Hepatocyte (in vitro differentiated cells): ENCODE measurements at regions not wholly inside any gene's neighbourhood (a gene's known extent, or its start where the extent isn't known, plus 50 kb on each side); places are given as distances from the start of the nearest gene placed in this dataset.

Experiments used
- DNase-seq: peaks from one replicate; pipeline ENCODE4 v3.0.0-alpha.2; 2016; ENCODE audit warnings: low spot score
- H2AFZ ChIP-seq: fragments of 200-600 bp; sonication (generic); 2 replicates; pipeline ENCODE4 v1.6.0; 2016; ENCODE audit warnings: antibody characterized with exemption, mild to moderate bottlenecking
- H3K27ac ChIP-seq: fragments of 200-600 bp; sonication (generic); 2 replicates; pipeline ENCODE4 v1.5.1; 2016; ENCODE audit warnings: mild to moderate bottlenecking
- H3K27me3 ChIP-seq: fragments of 200-600 bp; sonication (generic); 2 replicates; pipeline ENCODE4 v1.6.1; 2016
- H3K36me3 ChIP-seq: fragments of 200-600 bp; sonication (generic); replicated peaks from 2 replicates; pipeline ENCODE4 v1.5.1; 2016; ENCODE audit warnings: low read depth; ENCODE audit not compliant: insufficient read depth
- H3K4me1 ChIP-seq: fragments of 200-600 bp; sonication (generic); 2 replicates; pipeline ENCODE4 v1.5.1; 2016; ENCODE audit warnings: mild to moderate bottlenecking, moderate library complexity; ENCODE audit not compliant: insufficient read depth
- H3K4me2 ChIP-seq: fragments of 200-600 bp; sonication (generic); 2 replicates; pipeline ENCODE4 v1.6.0; 2016
- H3K4me3 ChIP-seq: fragments of 200-600 bp; sonication (generic); 2 replicates; pipeline ENCODE4 v1.5.1; 2016; ENCODE audit warnings: mild to moderate bottlenecking
- H3K79me2 ChIP-seq: fragments of 200-600 bp; sonication (generic); 2 replicates; pipeline ENCODE4 v1.6.0; 2017; ENCODE audit warnings: mild to moderate bottlenecking
- H3K9me2 ChIP-seq: fragments of 200-600 bp; sonication (generic); replicated peaks from 2 replicates; pipeline ENCODE4 v1.6.0; 2017; ENCODE audit warnings: mild to moderate bottlenecking; ENCODE audit not compliant: insufficient read depth
- H3K9me3 ChIP-seq: fragments of 200-600 bp; sonication (generic); 2 replicates; pipeline ENCODE4 v1.5.1; 2016; ENCODE audit warnings: low read depth, mild to moderate bottlenecking
- H4K20me1 ChIP-seq: fragments of 200-600 bp; sonication (generic); 2 replicates; pipeline ENCODE4 v1.6.0; 2016; ENCODE audit warnings: mild to moderate bottlenecking; ENCODE audit not compliant: insufficient read depth, poor library complexity, severe bottlenecking
- CTCF ChIP-seq: fragments of 200-600 bp; sonication (generic); IDR thresholded peaks from 2 replicates; pipeline ENCODE4 v1.5.1; 2016; ENCODE audit warnings: antibody characterized with exemption, mild to moderate bottlenecking; ENCODE audit not compliant: poor library complexity
- EZH2 ChIP-seq: fragments of 200-600 bp; sonication (generic); IDR thresholded peaks from 2 replicates; pipeline ENCODE4 v1.6.1; 2016; ENCODE audit warnings: antibody characterized with exemption, mild to moderate bottlenecking, borderline replicate concordance
- EZH2phosphoT487 ChIP-seq: fragments of 200-600 bp; sonication (generic); IDR thresholded peaks from one replicate; pipeline ENCODE4 v1.6.1; 2018; ENCODE audit warnings: antibody characterized with exemption, mild to moderate bottlenecking, low read depth, moderate library complexity; ENCODE audit not compliant: unreplicated experiment, severe bottlenecking
- WGBS: methylation state at CpG from one replicate; pipeline ENCODE4 v1.1.6; 2016; ENCODE audit warnings: low lambda C conversion rate; ENCODE audit errors: missing lambda C conversion rate; 5-methylcytosine and 5-hydroxymethylcytosine counted together

DNA sequence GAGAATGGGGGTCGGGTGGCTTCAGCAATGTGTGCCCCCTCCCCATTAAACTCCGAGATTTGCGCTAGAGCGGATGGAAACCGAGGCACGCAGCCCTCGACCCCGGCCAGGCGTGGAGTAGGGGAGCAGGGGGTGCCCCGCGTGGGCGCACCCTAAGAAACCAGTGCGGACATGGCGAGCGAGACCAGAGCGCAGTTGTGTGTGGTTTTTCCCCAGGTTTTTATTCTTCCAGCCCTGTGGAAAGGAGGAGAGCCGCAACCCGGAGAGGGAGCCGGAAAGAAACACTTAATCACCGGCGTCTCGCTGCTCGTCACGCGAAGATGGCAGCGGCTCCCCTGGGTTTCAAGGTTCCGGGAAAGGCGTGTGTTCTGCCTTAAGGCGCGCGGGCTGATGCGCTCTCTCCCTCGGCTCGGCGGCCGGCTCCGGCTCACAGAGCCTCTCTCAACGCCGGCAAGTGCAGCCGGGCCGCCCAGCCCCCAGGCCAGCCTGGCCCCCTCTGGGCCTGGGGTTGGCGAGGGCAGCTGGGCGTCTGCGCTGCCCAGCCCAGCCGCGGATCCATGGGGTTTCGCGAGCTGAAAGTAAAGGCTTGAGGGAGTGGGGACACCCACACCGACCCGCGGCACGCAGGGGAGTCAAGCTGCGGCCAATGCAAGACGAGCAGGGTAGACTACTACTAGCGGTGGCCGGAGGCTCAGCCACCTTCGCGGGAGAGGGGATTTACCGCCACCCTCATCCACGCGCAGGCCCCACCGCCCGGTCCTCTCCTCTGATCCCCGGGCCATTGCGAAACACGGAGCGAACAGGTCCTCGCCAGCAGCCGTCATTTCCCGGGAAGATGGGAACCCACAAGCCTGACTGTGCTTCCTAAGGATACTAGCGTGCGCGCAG, 74.0 kb upstream of the BCOR start:
- H3K9me2 ChIP-seq, result no peaks in the 10 kb centered on the region
- TF ChIP-seq EZH2phosphoT487, result no peak
- TF ChIP-seq CTCF, result no peak
- no peak for TF ChIP-seq EZH2
- no peaks in the 10 kb centered on the region for H4K20me1 ChIP-seq
- H3K4me1 ChIP-seq, result peaks cover 86% of the 10 kb centered on the region
- peak overlapping the region; percentile 44 for H2AFZ ChIP-seq
- peak overlapping the region; percentile 8 for H3K4me3 ChIP-seq
- DNase-seq, result peak; percentile 71
- peaks cover 22% of the 10 kb centered on the region for H3K27me3 ChIP-seq
- H3K9me3 ChIP-seq, result no peaks in the 10 kb centered on the region
- peak overlapping the region; percentile 92 for H3K4me2 ChIP-seq
- no peaks in the 10 kb centered on the region for H3K36me3 ChIP-seq
- peak overlapping the region; percentile 99 for H3K27ac ChIP-seq
- peaks cover 8% of the 10 kb centered on the region for H3K79me2 ChIP-seq
- WGBS, result 10% methylated on average over 70 of the region's 73 CpGs

- H3K27me3 ChIP-seq, result peaks cover 22% of the 10 kb centered on the region
- H4K20me1 ChIP-seq, result no peaks in the 10 kb centered on the region
- H2AFZ ChIP-seq, result no peak overlapping the region
- TF ChIP-seq EZH2 (no peak), CTCF (no peak), EZH2phosphoT487 (no peak)
- H3K4me1 ChIP-seq, result peaks cover 88% of the 10 kb centered on the region
- no peaks in the 10 kb centered on the region for H3K9me2 ChIP-seq
- H3K4me2 ChIP-seq, result peak overlapping the region; percentile 92
- H3K36me3 ChIP-seq, result no peaks in the 10 kb centered on the region
- peak overlapping the region; percentile 8 for H3K4me3 ChIP-seq
- peaks cover 9% of the 10 kb centered on the region for H3K79me2 ChIP-seq
- WGBS, result 16% methylated on average over 16 of the region's 17 CpGs
- H3K27ac ChIP-seq, result peak overlapping the region; percentile 99
- DNase-seq, result peak; percentile 42
- H3K9me3 ChIP-seq, result no peaks in the 10 kb centered on the region
Observed at GRCh38 chrX:40170830-40171512, 73.2 kb upstream of the BCOR start.

DNA sequence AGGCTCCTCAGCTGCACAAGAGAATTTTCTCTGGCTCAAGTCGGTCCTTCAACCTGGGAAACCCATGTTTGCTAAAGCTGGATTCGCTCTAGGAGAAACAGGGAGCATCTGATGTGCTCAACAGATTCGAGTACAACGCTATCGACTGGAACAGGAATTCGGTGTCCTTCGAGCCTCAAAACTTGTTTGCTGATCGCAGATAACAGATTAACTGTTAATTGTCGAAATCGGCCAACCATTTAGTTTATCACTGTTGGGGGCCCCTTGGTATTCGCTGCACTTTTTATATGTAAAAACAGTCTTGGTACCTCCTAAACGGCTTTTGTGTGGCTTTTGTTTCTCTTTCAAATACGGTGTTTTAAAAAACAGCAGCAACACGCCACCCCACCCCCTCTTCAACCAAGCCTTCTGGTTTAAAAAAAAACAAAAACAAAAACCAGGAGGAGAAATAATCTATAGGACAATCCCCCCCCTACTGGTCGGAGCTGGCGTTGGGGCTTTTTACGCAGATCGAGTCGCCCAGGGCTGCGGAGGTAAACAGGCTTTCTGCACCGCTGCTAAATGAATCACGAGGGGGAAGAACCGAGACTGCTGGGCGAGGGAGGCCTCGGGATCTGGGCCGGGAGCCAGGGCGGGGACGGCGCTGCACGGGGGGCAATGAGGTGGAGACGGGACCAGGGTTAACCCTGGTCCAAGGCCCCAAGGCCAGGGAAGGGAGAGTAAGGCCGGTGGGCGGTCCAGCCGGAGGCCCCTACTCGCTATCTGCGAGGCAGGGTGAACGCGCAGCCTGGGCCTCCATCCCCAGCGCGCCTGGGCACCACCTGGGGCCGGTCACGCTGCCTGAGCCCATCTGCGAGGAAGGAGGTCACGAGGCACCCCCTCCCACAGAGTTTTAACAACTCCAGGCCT, 71.7 kb upstream of the BCOR start:
- DNase-seq, result peak; percentile 92
- peaks cover 25% of the 10 kb centered on the region for H3K27me3 ChIP-seq
- H3K4me1 ChIP-seq, result peaks cover 76% of the 10 kb centered on the region
- peak overlapping the region; percentile 4 for H3K4me3 ChIP-seq
- H3K36me3 ChIP-seq, result no peaks in the 10 kb centered on the region
- H2AFZ ChIP-seq, result no peak overlapping the region
- WGBS, result 20% methylated on average over 44 of the region's 44 CpGs
- peaks cover 16% of the 10 kb centered on the region for H3K79me2 ChIP-seq
- H3K4me2 ChIP-seq, result peak overlapping the region; percentile 88
- H3K9me3 ChIP-seq, result no peaks in the 10 kb centered on the region
- peak overlapping the region; percentile 58 for H3K27ac ChIP-seq
- H4K20me1 ChIP-seq, result no peaks in the 10 kb centered on the region
- H3K9me2 ChIP-seq, result no peaks in the 10 kb centered on the region
- TF ChIP-seq EZH2 (no peak), EZH2phosphoT487 (no peak), CTCF (peak; percentile 62)
